GM12878 (cell line): ENCODE measurements at regions not wholly inside any gene's neighbourhood (a gene's known extent, or its start where the extent isn't known, plus 50 kb on each side); places are given as distances from the start of the nearest gene placed in this dataset.

Source experiments
- ATAC-seq: fragments of 200-7000 bp; cut with Tn5 transposase; 3 replicates; pipeline ENCODE4 v1.9.1; 2020; ENCODE audit warnings: mild to moderate bottlenecking, moderate library complexity
- BruUV-seq: library from RNA; stranded (reverse); fragments of 400-500 nt; replicated peaks from 2 replicates; lab custom pipeline; 2021; lab: Mats Ljungman, UMichigan
- CTCF ChIA-PET: fragments of 300-600 bp; sonication (Branson Sonifier 250); formaldehyde crosslinking; extraction: SDS; loops from one replicate; lab custom pipeline; 2021; ENCODE audit warnings: inconsistent platforms; lab: Yijun Ruan, JAX
- POLR2A ChIA-PET: fragments of 350-600 bp; formaldehyde crosslinking; extraction: SDS; loops from one replicate; lab custom pipeline; 2021; ENCODE audit warnings: inconsistent platforms; lab: Charles Lee
- RAD21 ChIA-PET: fragments of 300-600 bp; sonication (Branson Sonifier 250); formaldehyde crosslinking; loops from one replicate; lab custom pipeline; 2023; ENCODE audit warnings: antibody characterized with exemption; ENCODE audit not compliant: unreplicated experiment; lab: Charles Lee
- SMC1A ChIA-PET: fragments of 300-600 bp; sonication (Branson Sonifier 250); formaldehyde crosslinking; loops from one replicate; lab custom pipeline; 2023; ENCODE audit not compliant: unreplicated experiment, uncharacterized antibody; lab: Charles Lee
- DNase-seq: peaks from one replicate; pipeline ENCODE4 v3.0.0-alpha.2; 2011; ENCODE audit warnings: low read depth, low spot score
- FAIRE-seq: peaks from 3 replicates; lab custom pipeline; 2011; peaks lifted over from hg19 to GRCh38; lab: Jason Lieb, UNC
- H2AFZ ChIP-seq: 2 replicates; pipeline ENCODE4 v1.6.0; 2011; ENCODE audit warnings: low read depth, low read length, control low read depth; ENCODE audit not compliant: control insufficient read depth
- H3K27ac ChIP-seq: 2 replicates; pipeline ENCODE4 v1.5.1; 2011; ENCODE audit warnings: control low read depth; ENCODE audit not compliant: control insufficient read depth, insufficient read depth
- H3K27me3 ChIP-seq, 2 experiments: replicated peaks in 1 of 2; 2 replicates each; pipeline versions ENCODE4 v1.6.0 to v1.6.1; 2011; ENCODE audit warnings: low read length in 1 of 2; ENCODE audit not compliant: control insufficient read depth in 2 of 2, insufficient read depth in 2 of 2
- H3K36me3 ChIP-seq, 2 experiments: 2 replicates each; pipeline ENCODE4 v1.5.1; 2011; ENCODE audit warnings: low read length in 1 of 2; ENCODE audit not compliant: control insufficient read depth in 2 of 2, insufficient read depth in 2 of 2
- H3K4me1 ChIP-seq: 2 replicates; pipeline ENCODE4 v1.6.1; 2011; ENCODE audit warnings: mild to moderate bottlenecking, low read length, moderate library complexity, mixed read lengths; ENCODE audit not compliant: control insufficient read depth, insufficient read depth
- H3K4me2 ChIP-seq: 2 replicates; pipeline ENCODE4 v1.6.0; 2011; ENCODE audit warnings: control low read depth; ENCODE audit not compliant: control insufficient read depth, insufficient read depth
- H3K4me3 ChIP-seq: fragments of 200-600 bp; sonication (generic); 2 replicates; pipeline ENCODE4 v1.5.1; 2016
- H3K79me2 ChIP-seq: 2 replicates; pipeline ENCODE4 v1.6.0; 2011; ENCODE audit warnings: low read length; ENCODE audit not compliant: control insufficient read depth, insufficient read depth
- H3K9ac ChIP-seq: 2 replicates; pipeline ENCODE4 v1.8.0; 2011; ENCODE audit warnings: low read length, control low read depth, mixed read lengths; ENCODE audit not compliant: control insufficient read depth, insufficient read depth
- H3K9me3 ChIP-seq: replicated peaks from 3 replicates; pipeline ENCODE4 v1.5.1; 2011; ENCODE audit warnings: mild to moderate bottlenecking, low read length; ENCODE audit not compliant: control insufficient read depth, insufficient read depth
- H4K20me1 ChIP-seq: 2 replicates; pipeline ENCODE4 v1.6.0; 2011; ENCODE audit not compliant: control insufficient read depth, insufficient read depth
- FOXM1 ChIP-seq: IDR thresholded peaks from 2 replicates; pipeline ENCODE4 v1.6.1; 2012; ENCODE audit warnings: low read depth, mild to moderate bottlenecking, inconsistent platforms, low read length, moderate library complexity
- JUND ChIP-seq: IDR thresholded peaks from 2 replicates; pipeline ENCODE4 v1.6.1; 2012; ENCODE audit warnings: low read depth, mild to moderate bottlenecking, low read length, improper control_type of control experiment, moderate library complexity
- MEF2A ChIP-seq: IDR thresholded peaks from 2 replicates; pipeline ENCODE4 v1.6.1; 2011; ENCODE audit warnings: low read depth, mild to moderate bottlenecking, low read length, moderate library complexity; ENCODE audit not compliant: insufficient read depth
- NBN ChIP-seq: fragments of 450-650 bp; IDR thresholded peaks from 2 replicates; pipeline ENCODE4 v1.6.1; 2016
- PML ChIP-seq: IDR thresholded peaks from 2 replicates; pipeline ENCODE4 v1.6.1; 2012; ENCODE audit warnings: low read length, inconsistent platforms
- RUNX3 ChIP-seq: IDR thresholded peaks from 2 replicates; pipeline ENCODE4 v1.6.1; 2012; ENCODE audit warnings: low read length, inconsistent platforms
- TAF1 ChIP-seq: IDR thresholded peaks from 2 replicates; pipeline ENCODE4 v1.6.1; 2011; ENCODE audit warnings: mild to moderate bottlenecking, low read depth, low read length, borderline replicate concordance
- TCF3 ChIP-seq: IDR thresholded peaks from 2 replicates; pipeline ENCODE4 v1.6.1; 2012; ENCODE audit warnings: low read depth, mild to moderate bottlenecking, low read length, borderline replicate concordance; ENCODE audit not compliant: insufficient read depth
- ZNF217 ChIP-seq: fragments of 450-650 bp; IDR thresholded peaks from 2 replicates; pipeline ENCODE4 v1.6.1; 2017; ENCODE audit warnings: antibody characterized with exemption, mild to moderate bottlenecking
- ZNF274 ChIP-seq: IDR thresholded peaks from one replicate; pipeline ENCODE4 v1.8.0; 2011; ENCODE audit not compliant: insufficient read length, insufficient read depth
- ZZZ3 ChIP-seq: IDR thresholded peaks from 2 replicates; pipeline ENCODE4 v1.6.1; 2011; ENCODE audit warnings: low read depth; ENCODE audit not compliant: control insufficient read depth, insufficient read length
- WGBS: methylation state at CpG from one replicate; pipeline ENCODE4 v1.1.6; 2016; ENCODE audit warnings: low lambda C conversion rate; ENCODE audit not compliant: insufficient replicate concordance, insufficient coverage; ENCODE audit errors: missing lambda C conversion rate; 5-methylcytosine and 5-hydroxymethylcytosine counted together
- in situ Hi-C: fragments of 300-500 bp; cut with MboI; formaldehyde crosslinking; loops from 9 replicates; pipeline ENCODE4 v1.14.3; 2018; ENCODE audit warnings: mixed read lengths
- intact Hi-C: fragments of 100-400 bp; cut with micrococcal nuclease; formaldehyde crosslinking; loops from one replicate; pipeline ENCODE4 v1.14.2; 2022; ENCODE audit not compliant: unreplicated experiment
- TF ChIP-seq, protein P1 (sequence below): fragments of 450-650 bp; formaldehyde crosslinking; IDR thresholded peaks from 2 replicates; pipeline ENCODE4 v1.4.0; 2020; ENCODE audit warnings: mild to moderate bottlenecking, moderate library complexity
- TF ChIP-seq, protein P2 (sequence below): fragments of 450-650 bp; IDR thresholded peaks from 2 replicates; pipeline ENCODE4 v1.6.1; 2017; ENCODE audit warnings: low read depth, mild to moderate bottlenecking, moderate library complexity

DNA sequence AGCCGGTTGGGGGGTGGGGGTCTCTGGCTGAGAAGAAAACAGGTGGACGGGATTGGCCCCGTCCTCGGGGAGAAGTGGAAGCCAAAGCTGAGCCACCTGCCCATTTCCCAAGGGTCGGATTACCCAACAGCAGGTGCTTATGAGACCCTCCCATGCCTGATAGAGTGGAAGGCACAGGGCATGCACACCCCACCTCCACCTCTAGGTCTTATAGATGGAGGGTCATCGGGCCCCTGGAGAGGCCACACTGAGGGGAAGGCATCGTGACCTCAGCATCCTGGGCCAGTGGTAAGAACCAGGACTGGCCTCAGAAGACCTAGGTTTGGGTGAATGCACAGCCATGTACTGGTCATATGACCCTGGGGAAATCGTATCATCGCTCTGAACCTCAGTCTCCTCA is 85.9 kb downstream of the BUD13 start:
- H4K20me1 ChIP-seq = no peaks in the 10 kb centered on the region
- no TSS peak for BruUV-seq
- CTCF ChIA-PET = interaction anchor here (0.5 kb wide), 1 partner anchor 1121 kb away, joined by 3 read pairs; no protein-coding TSS in a partner anchor

More for the DNA sequence above, 85.9 kb downstream of the BUD13 start:
- Histone ChIP-seq H3K4me1 (no peaks in the 10 kb centered on the region), H3K9ac (no peak overlapping the region), H2AFZ (no peak overlapping the region), H3K4me3 (no peak overlapping the region), H3K79me2 (no peaks in the 10 kb centered on the region), H3K9me3 (no peaks in the 10 kb centered on the region), H3K27ac (no peak overlapping the region), H3K36me3 (no peaks in the 10 kb centered on the region), H3K27me3 (no peaks in the 10 kb centered on the region), H3K4me2 (no peak overlapping the region)
- ChIA-PET POLR2A (no interaction called here), SMC1A (no interaction called here), RAD21 (no interaction called here)
- TF ChIP-seq RUNX3 (no peak), NBN (no peak), TAF1 (no peak), ZZZ3 (no peak), JUND (no peak), TCF3 (no peak), ZNF217 (no peak), MEF2A (no peak), ZNF274 (no peak), FOXM1 (no peak), PML (no peak)
- TF ChIP-seq, protein P1, sequence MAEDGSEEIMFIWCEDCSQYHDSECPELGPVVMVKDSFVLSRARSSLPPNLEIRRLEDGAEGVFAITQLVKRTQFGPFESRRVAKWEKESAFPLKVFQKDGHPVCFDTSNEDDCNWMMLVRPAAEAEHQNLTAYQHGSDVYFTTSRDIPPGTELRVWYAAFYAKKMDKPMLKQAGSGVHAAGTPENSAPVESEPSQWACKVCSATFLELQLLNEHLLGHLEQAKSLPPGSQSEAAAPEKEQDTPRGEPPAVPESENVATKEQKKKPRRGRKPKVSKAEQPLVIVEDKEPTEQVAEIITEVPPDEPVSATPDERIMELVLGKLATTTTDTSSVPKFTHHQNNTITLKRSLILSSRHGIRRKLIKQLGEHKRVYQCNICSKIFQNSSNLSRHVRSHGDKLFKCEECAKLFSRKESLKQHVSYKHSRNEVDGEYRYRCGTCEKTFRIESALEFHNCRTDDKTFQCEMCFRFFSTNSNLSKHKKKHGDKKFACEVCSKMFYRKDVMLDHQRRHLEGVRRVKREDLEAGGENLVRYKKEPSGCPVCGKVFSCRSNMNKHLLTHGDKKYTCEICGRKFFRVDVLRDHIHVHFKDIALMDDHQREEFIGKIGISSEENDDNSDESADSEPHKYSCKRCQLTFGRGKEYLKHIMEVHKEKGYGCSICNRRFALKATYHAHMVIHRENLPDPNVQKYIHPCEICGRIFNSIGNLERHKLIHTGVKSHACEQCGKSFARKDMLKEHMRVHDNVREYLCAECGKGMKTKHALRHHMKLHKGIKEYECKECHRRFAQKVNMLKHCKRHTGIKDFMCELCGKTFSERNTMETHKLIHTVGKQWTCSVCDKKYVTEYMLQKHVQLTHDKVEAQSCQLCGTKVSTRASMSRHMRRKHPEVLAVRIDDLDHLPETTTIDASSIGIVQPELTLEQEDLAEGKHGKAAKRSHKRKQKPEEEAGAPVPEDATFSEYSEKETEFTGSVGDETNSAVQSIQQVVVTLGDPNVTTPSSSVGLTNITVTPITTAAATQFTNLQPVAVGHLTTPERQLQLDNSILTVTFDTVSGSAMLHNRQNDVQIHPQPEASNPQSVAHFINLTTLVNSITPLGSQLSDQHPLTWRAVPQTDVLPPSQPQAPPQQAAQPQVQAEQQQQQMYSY (CRISPR knock-in tag) = no peak
- TF ChIP-seq, protein P2, sequence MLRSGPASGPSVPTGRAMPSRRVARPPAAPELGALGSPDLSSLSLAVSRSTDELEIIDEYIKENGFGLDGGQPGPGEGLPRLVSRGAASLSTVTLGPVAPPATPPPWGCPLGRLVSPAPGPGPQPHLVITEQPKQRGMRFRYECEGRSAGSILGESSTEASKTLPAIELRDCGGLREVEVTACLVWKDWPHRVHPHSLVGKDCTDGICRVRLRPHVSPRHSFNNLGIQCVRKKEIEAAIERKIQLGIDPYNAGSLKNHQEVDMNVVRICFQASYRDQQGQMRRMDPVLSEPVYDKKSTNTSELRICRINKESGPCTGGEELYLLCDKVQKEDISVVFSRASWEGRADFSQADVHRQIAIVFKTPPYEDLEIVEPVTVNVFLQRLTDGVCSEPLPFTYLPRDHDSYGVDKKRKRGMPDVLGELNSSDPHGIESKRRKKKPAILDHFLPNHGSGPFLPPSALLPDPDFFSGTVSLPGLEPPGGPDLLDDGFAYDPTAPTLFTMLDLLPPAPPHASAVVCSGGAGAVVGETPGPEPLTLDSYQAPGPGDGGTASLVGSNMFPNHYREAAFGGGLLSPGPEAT = no peak
- no peak for ATAC-seq
- in situ Hi-C loops (no loop called here), intact Hi-C loops (no loop called here)
- DNase-seq = no peak
- no peak for FAIRE-seq
- 34% methylated on average over 9 of the region's 9 CpGs for WGBS
